Mesothelial cell of epicardium (in vitro differentiated cells): ENCODE measurements at regions not wholly inside any gene's neighbourhood (a gene's known extent, or its start where the extent isn't known, plus 50 kb on each side); places are given as distances from the start of the nearest gene placed in this dataset.

Experiments
- DNase-seq, 2 experiments: peaks; one replicate each; pipeline ENCODE4 v3.0.0; 2021; ENCODE audit warnings: low spot score in 2 of 2; ENCODE audit not compliant: unreplicated experiment in 2 of 2
- H3K27ac Mint-ChIP-seq: 2 replicates; pipeline ENCODE4 v1.8.0; 2021; ENCODE audit warnings: mixed read lengths
- H3K27me3 Mint-ChIP-seq: 2 replicates; pipeline ENCODE4 v1.8.0; 2021; ENCODE audit warnings: low read depth, mixed read lengths
- H3K36me3 Mint-ChIP-seq: 2 replicates; pipeline ENCODE4 v1.8.0; 2021; ENCODE audit warnings: mixed read lengths
- H3K4me1 Mint-ChIP-seq: 2 replicates; pipeline ENCODE4 v1.8.0; 2021; ENCODE audit warnings: mixed read lengths
- H3K4me3 Mint-ChIP-seq: 2 replicates; pipeline ENCODE4 v1.8.0; 2021; ENCODE audit warnings: mild to moderate bottlenecking, moderate library complexity, mixed read lengths
- H3K9me3 Mint-ChIP-seq: 2 replicates; pipeline ENCODE4 v1.8.0; 2021; ENCODE audit warnings: mixed read lengths
- TF ChIP-seq, protein P1 (sequence below): fragments of 200-600 bp; sonication (generic); IDR thresholded peaks from one replicate; pipeline ENCODE4 v1.5.0; 2021; ENCODE audit warnings: antibody characterized with exemption; ENCODE audit not compliant: unreplicated experiment

GRCh38 chr20:24305371-24305770 is 164.1 kb upstream of the SYNDIG1 start:
- Mint-ChIP-seq H3K36me3 (no peaks in the 10 kb centered on the region), H3K4me1 (no peaks in the 10 kb centered on the region), H3K27me3 (peaks cover 37% of the 10 kb centered on the region), H3K27ac (no peak overlapping the region), H3K4me3 (no peak overlapping the region), H3K9me3 (no peaks in the 10 kb centered on the region)
- TF ChIP-seq, protein P1, sequence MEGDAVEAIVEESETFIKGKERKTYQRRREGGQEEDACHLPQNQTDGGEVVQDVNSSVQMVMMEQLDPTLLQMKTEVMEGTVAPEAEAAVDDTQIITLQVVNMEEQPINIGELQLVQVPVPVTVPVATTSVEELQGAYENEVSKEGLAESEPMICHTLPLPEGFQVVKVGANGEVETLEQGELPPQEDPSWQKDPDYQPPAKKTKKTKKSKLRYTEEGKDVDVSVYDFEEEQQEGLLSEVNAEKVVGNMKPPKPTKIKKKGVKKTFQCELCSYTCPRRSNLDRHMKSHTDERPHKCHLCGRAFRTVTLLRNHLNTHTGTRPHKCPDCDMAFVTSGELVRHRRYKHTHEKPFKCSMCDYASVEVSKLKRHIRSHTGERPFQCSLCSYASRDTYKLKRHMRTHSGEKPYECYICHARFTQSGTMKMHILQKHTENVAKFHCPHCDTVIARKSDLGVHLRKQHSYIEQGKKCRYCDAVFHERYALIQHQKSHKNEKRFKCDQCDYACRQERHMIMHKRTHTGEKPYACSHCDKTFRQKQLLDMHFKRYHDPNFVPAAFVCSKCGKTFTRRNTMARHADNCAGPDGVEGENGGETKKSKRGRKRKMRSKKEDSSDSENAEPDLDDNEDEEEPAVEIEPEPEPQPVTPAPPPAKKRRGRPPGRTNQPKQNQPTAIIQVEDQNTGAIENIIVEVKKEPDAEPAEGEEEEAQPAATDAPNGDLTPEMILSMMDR = no peak
- no peak for DNase-seq

GRCh38 chr20:24304291-24304690 is 165.1 kb upstream of the SYNDIG1 start:
- TF ChIP-seq, protein P1 = no peak
- Mint-ChIP-seq H3K27me3 (peaks cover 44% of the 10 kb centered on the region), H3K9me3 (no peaks in the 10 kb centered on the region), H3K4me1 (no peaks in the 10 kb centered on the region), H3K4me3 (no peak overlapping the region), H3K27ac (no peak overlapping the region), H3K36me3 (no peaks in the 10 kb centered on the region)
- DNase-seq = no peak

GRCh38 chr20:24303393-24304170 is 165.8 kb upstream of the SYNDIG1 start:
- no peaks in the 10 kb centered on the region for H3K4me1 Mint-ChIP-seq
- peaks cover 45% of the 10 kb centered on the region for H3K27me3 Mint-ChIP-seq
- TF ChIP-seq, protein P1 = no peak
- no peak for DNase-seq
- H3K27ac Mint-ChIP-seq = no peak overlapping the region
- H3K36me3 Mint-ChIP-seq = no peaks in the 10 kb centered on the region
- H3K9me3 Mint-ChIP-seq = no peaks in the 10 kb centered on the region
- H3K4me3 Mint-ChIP-seq = no peak overlapping the region

DNA sequence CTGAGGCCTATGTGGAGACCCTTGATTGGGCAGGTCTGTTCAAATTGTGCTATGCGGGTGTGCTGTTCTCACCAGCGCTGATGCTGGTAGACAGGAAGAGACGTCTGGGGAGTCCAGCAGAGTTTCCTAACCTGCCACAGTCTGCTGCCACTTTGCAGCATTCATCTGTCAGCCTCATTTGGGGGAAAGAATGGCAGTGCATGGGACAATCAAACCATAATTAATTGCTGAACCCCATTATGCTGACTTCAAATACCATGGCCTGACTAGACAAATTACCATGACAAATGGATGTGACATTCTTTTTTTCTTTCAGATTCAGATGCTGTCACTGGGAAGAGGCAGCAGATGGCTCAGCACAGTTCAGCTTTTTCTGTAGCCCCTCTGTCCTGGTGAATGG is 171.4 kb upstream of the SYNDIG1 start:
- no peak overlapping the region for H3K4me3 Mint-ChIP-seq
- H3K27ac Mint-ChIP-seq = no peak overlapping the region
- H3K27me3 Mint-ChIP-seq = peaks cover 24% of the 10 kb centered on the region
- no peaks in the 10 kb centered on the region for H3K4me1 Mint-ChIP-seq
- H3K9me3 Mint-ChIP-seq = no peaks in the 10 kb centered on the region
- no peak for DNase-seq
- TF ChIP-seq, protein P1 = no peak
- no peaks in the 10 kb centered on the region for H3K36me3 Mint-ChIP-seq

GRCh38 chr20:24296477-24297261 is 172.8 kb upstream of the SYNDIG1 start:
- Mint-ChIP-seq H3K4me1 (no peaks in the 10 kb centered on the region), H3K27me3 (peaks cover 22% of the 10 kb centered on the region), H3K9me3 (no peaks in the 10 kb centered on the region), H3K36me3 (no peaks in the 10 kb centered on the region), H3K27ac (no peak overlapping the region), H3K4me3 (no peak overlapping the region)
- TF ChIP-seq, protein P1 = no peak
- no peak for DNase-seq
